WTC11 (cell line): ENCODE measurements at regions not wholly inside any gene's neighbourhood (a gene's known extent, or its start where the extent isn't known, plus 50 kb on each side); places are given as distances from the start of the nearest gene placed in this dataset.

ENCODE experiments used
- ATAC-seq: fragments of 200-7000 bp; cut with Tn5 transposase; 2 replicates; pipeline ENCODE4 v1.10.0; 2021; ENCODE audit warnings: mild to moderate bottlenecking, moderate library complexity
- CTCF ChIA-PET: fragments of 300-600 bp; sonication (Branson Sonifier 250); formaldehyde crosslinking; loops from one replicate; lab custom pipeline; 2021; ENCODE audit warnings: antibody characterized with exemption; lab: Charles Lee
- POLR2A ChIA-PET: fragments of 350-600 bp; sonication (Branson Sonifier 250); formaldehyde crosslinking; loops from one replicate; lab custom pipeline; 2021; ENCODE audit warnings: antibody characterized with exemption; lab: Charles Lee
- DNase-seq: peaks from one replicate; pipeline ENCODE4 v3.0.0; 2021; ENCODE audit warnings: low spot score
- H3K27ac Mint-ChIP-seq: 2 replicates; pipeline ENCODE4 v1.8.0; 2021; ENCODE audit warnings: mixed read lengths
- H3K27me3 Mint-ChIP-seq: 2 replicates; pipeline ENCODE4 v1.8.0; 2021; ENCODE audit warnings: low read depth, mild to moderate bottlenecking, moderate library complexity, mixed read lengths
- H3K36me3 Mint-ChIP-seq: 2 replicates; pipeline ENCODE4 v1.8.0; 2021; ENCODE audit warnings: mixed read lengths
- H3K4me1 Mint-ChIP-seq: 2 replicates; pipeline ENCODE4 v1.8.0; 2022; ENCODE audit warnings: mixed read lengths
- H3K4me3 Mint-ChIP-seq: 2 replicates; pipeline ENCODE4 v1.8.0; 2021; ENCODE audit warnings: mild to moderate bottlenecking, moderate library complexity, mixed read lengths
- H3K9me3 Mint-ChIP-seq: 2 replicates; pipeline ENCODE4 v1.8.0; 2021; ENCODE audit warnings: mixed read lengths
- CREM ChIP-seq: sonication (generic); formaldehyde crosslinking; IDR thresholded peaks from 2 replicates; pipeline ENCODE4 v1.8.1; 2022; ENCODE audit warnings: mild to moderate bottlenecking, missing genetic modification reagents, moderate library complexity
- CTCF ChIP-seq: fragments of 200-600 bp; IDR thresholded peaks from 2 replicates; pipeline ENCODE4 v1.8.0; 2022; ENCODE audit warnings: antibody characterized with exemption
- E2F4 ChIP-seq: sonication (generic); formaldehyde crosslinking; IDR thresholded peaks from 2 replicates; pipeline ENCODE4 v1.8.1; 2022; ENCODE audit warnings: low read depth, mild to moderate bottlenecking, moderate library complexity, missing genetic modification reagents, borderline replicate concordance
- E2F5 ChIP-seq: sonication (generic); formaldehyde crosslinking; IDR thresholded peaks from 2 replicates; pipeline ENCODE4 v1.8.1; 2022; ENCODE audit warnings: mild to moderate bottlenecking, moderate library complexity, missing genetic modification reagents
- FOXJ3 ChIP-seq: sonication (generic); formaldehyde crosslinking; IDR thresholded peaks from 2 replicates; pipeline ENCODE4 v1.9.0; 2021; ENCODE audit warnings: missing genetic modification reagents, mild to moderate bottlenecking, borderline replicate concordance
- FOXP1 ChIP-seq: sonication (generic); formaldehyde crosslinking; IDR thresholded peaks from 2 replicates; pipeline ENCODE4 v1.8.0; 2022; ENCODE audit warnings: missing genetic modification reagents, mild to moderate bottlenecking, moderate library complexity, borderline replicate concordance
- IRF1 ChIP-seq: sonication (generic); formaldehyde crosslinking; IDR thresholded peaks from 2 replicates; pipeline ENCODE4 v1.8.0; 2023; ENCODE audit warnings: missing genetic modification reagents
- JUN ChIP-seq: sonication (generic); formaldehyde crosslinking; IDR thresholded peaks from 2 replicates; pipeline ENCODE4 v1.8.0; 2023; ENCODE audit warnings: mild to moderate bottlenecking, missing genetic modification reagents
- KAT7 ChIP-seq: sonication (generic); formaldehyde crosslinking; IDR thresholded peaks from 2 replicates; pipeline ENCODE4 v1.8.1; 2023; ENCODE audit warnings: missing genetic modification reagents, mild to moderate bottlenecking, borderline replicate concordance
- MAX ChIP-seq: sonication (generic); formaldehyde crosslinking; IDR thresholded peaks from 2 replicates; pipeline ENCODE4 v1.8.0; 2022; ENCODE audit warnings: mild to moderate bottlenecking, missing genetic modification reagents
- MYBL2 ChIP-seq: sonication (generic); formaldehyde crosslinking; IDR thresholded peaks from 2 replicates; pipeline ENCODE4 v1.8.1; 2023; ENCODE audit warnings: mild to moderate bottlenecking, moderate library complexity, missing genetic modification reagents
- OVOL2 ChIP-seq: fragments of 250-450 bp; sonication (Bioruptor Pico); IDR thresholded peaks from 2 replicates; pipeline ENCODE4 v1.9.0; 2021; ENCODE audit warnings: mild to moderate bottlenecking, borderline replicate concordance
- PREB ChIP-seq: sonication (generic); formaldehyde crosslinking; IDR thresholded peaks from 2 replicates; pipeline ENCODE4 v1.8.1; 2022; ENCODE audit warnings: mild to moderate bottlenecking, missing genetic modification reagents, moderate library complexity, borderline replicate concordance
- PRRX2 ChIP-seq: fragments of 250-450 bp; sonication (Bioruptor Pico); IDR thresholded peaks from 2 replicates; pipeline ENCODE4 v1.8.0; 2021; ENCODE audit warnings: mild to moderate bottlenecking
- RORB ChIP-seq: fragments of 250-450 bp; sonication (Bioruptor Pico); IDR thresholded peaks from 2 replicates; pipeline ENCODE4 v1.9.0; 2021; ENCODE audit warnings: mild to moderate bottlenecking
- ZBTB43 ChIP-seq: sonication (generic); formaldehyde crosslinking; IDR thresholded peaks from 2 replicates; pipeline ENCODE4 v1.8.1; 2023; ENCODE audit warnings: mild to moderate bottlenecking, missing genetic modification reagents
- ZNF263 ChIP-seq: sonication (generic); formaldehyde crosslinking; IDR thresholded peaks from 2 replicates; pipeline ENCODE4 v1.8.1; 2022; ENCODE audit warnings: low read depth, mild to moderate bottlenecking, moderate library complexity, missing genetic modification reagents
- ZNF671 ChIP-seq: fragments of 250-450 bp; sonication (Bioruptor Pico); IDR thresholded peaks from 2 replicates; pipeline ENCODE4 v1.8.0; 2021; ENCODE audit warnings: mild to moderate bottlenecking
- ZSCAN18 ChIP-seq: fragments of 250-450 bp; sonication (Bioruptor Pico); IDR thresholded peaks from 2 replicates; pipeline ENCODE4 v2.1.2; 2022; ENCODE audit warnings: mild to moderate bottlenecking, moderate library complexity

GRCh38 chr5:110324876-110325275 is 401.6 kb downstream of the TMEM232 start:
- ATAC-seq (no peak), DNase-seq (no peak)
- Mint-ChIP-seq H3K4me3 (no peak overlapping the region), H3K36me3 (no peaks in the 10 kb centered on the region), H3K27me3 (no peaks in the 10 kb centered on the region), H3K4me1 (no peaks in the 10 kb centered on the region), H3K9me3 (no peaks in the 10 kb centered on the region), H3K27ac (no peak overlapping the region)
- ChIA-PET POLR2A (no interaction called here), CTCF (no interaction called here)
- no peak for TF ChIP-seq FOXJ3 (CRISPR knock-in tag)

- CTCF ChIA-PET, result no interaction called here
- no peaks in the 10 kb centered on the region for H3K9me3 Mint-ChIP-seq
- H3K4me1 Mint-ChIP-seq, result no peaks in the 10 kb centered on the region
- H3K27me3 Mint-ChIP-seq, result no peaks in the 10 kb centered on the region
- H3K27ac Mint-ChIP-seq, result no peak overlapping the region
- POLR2A ChIA-PET, result no interaction called here
- H3K36me3 Mint-ChIP-seq, result no peaks in the 10 kb centered on the region
- TF ChIP-seq ZNF671 (CRISPR knock-in tag) (no peak), MYBL2 (CRISPR knock-in tag) (no peak), PRRX2 (CRISPR knock-in tag) (no peak), RORB (CRISPR knock-in tag) (no peak), JUN (CRISPR knock-in tag) (no peak), E2F5 (CRISPR knock-in tag) (no peak), E2F4 (CRISPR knock-in tag) (no peak), ZBTB43 (no peak), PREB (CRISPR knock-in tag) (no peak), ZNF263 (CRISPR knock-in tag) (no peak), ZSCAN18 (CRISPR knock-in tag) (no peak)
- TF ChIP-seq, all 79 proteins: peak for 0
- DNase-seq (no peak), ATAC-seq (no peak)
- H3K4me3 Mint-ChIP-seq, result no peak overlapping the region
Observed at GRCh38 chr5:110329955-110330525, 396.4 kb downstream of the TMEM232 start.

GRCh38 chr5:110333384-110333783 is 393.1 kb downstream of the TMEM232 start:
- TF ChIP-seq CREM (no peak), KAT7 (no peak), MAX (CRISPR knock-in tag) (no peak), IRF1 (no peak), FOXP1 (CRISPR knock-in tag) (no peak), CTCF (0 out of 2 replicates have a peak, but pooled peaks have one; percentile 23), ZNF263 (CRISPR knock-in tag) (no peak), OVOL2 (CRISPR knock-in tag) (no peak)
- CTCF ChIA-PET, result interaction anchor here (0.6 to 1.9 kb wide), 20 partner anchors 10 to 659 kb away, joined by 3 to 6 read pairs (median 4); no protein-coding TSS in a partner anchor

More at GRCh38 chr5:110333384-110333783, 393.1 kb downstream of the TMEM232 start:
- no peak overlapping the region for H3K27ac Mint-ChIP-seq
- H3K9me3 Mint-ChIP-seq, result peaks cover 5% of the 10 kb centered on the region; the same call in 1 of the 2 replicates
- no peaks in the 10 kb centered on the region for H3K36me3 Mint-ChIP-seq
- DNase-seq, result peak; percentile 41
- POLR2A ChIA-PET, result interaction anchor here (0.7 kb wide), 1 partner anchor 644 kb away, joined by 4 read pairs; no protein-coding TSS in a partner anchor
- peak; percentile 97 for ATAC-seq
- H3K4me1 Mint-ChIP-seq, result no peaks in the 10 kb centered on the region
- no peak overlapping the region for H3K4me3 Mint-ChIP-seq
- H3K27me3 Mint-ChIP-seq, result no peaks in the 10 kb centered on the region
